NCI-H69 (cell line): ENCODE measurements at regions not wholly inside any gene's neighbourhood (a gene's known extent, or its start where the extent isn't known, plus 50 kb on each side); places are given as distances from the start of the nearest gene placed in this dataset.

ENCODE experiments used
- DNase-seq: peaks from one replicate; lab custom pipeline; 2025; lab: John Stamatoyannopoulos, UW

DNA sequence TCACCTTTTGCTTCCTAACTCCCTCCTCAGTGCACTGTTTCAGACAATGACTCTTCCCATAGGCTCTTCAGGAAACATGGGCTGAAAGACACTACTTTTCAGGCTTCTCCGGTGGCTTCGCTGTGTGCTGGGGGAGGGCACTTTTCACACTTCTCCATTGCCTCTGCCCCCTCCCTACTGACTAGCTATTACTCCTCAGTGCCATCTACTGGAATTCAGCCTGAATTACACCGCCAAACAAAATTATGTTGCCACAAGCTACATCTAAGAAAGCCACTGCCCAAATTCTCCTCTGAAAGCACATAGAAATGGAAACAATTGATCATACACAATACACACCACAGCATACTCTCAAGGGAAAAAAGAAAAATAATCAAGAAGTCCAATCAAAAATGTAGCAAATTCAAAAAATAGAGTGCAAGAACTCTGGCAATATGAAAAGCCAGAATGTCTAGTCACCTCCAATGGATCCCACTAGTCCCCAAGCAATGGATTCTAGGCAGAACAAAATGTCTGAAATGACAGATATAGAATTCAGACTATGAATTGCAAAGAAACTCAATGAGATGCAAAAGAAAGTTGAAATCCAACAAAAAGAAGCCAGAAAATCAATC, 1139.4 kb upstream of the GYPC start:
- DNase-seq, result no peak

DNA sequence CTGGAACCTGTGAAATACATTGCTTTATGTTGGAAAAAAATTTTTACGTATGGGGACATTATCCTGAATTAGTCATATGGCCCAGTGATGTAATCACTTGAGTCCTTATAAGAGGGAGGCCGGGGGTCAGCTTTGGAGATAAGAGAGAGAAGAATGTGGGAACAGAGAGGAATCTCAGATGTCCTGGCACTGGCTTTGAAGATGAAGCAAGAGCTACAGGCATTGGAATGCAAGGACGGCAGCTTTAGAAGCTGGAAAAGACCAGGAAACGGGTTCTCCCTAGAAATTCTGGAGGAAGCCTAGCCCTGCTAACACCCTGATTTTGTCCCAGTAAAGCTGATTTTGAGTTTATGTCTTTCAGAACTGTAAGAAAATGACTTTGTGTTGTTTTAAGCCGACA, 1129.9 kb upstream of the GYPC start:
- DNase-seq, result no peak

DNA sequence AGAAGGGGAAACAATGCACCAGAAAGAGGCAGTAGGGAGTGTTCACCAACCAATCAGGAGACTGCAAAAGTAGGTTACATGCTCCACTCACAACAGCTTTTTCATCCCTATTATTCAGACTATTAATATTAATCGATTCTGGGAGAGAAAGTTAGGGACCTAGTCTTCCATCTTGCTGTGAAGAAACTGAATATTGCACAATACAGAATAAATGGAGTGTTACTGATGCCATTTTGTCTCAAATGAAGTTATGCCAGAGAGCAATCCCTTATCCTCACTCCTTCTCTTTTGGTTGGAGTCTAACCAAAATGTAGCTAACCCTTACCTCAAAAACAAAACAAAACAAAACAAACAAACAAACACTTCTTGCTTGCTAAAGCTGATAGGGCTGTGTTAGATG, 1120.9 kb upstream of the GYPC start:
- no peak for DNase-seq

DNA sequence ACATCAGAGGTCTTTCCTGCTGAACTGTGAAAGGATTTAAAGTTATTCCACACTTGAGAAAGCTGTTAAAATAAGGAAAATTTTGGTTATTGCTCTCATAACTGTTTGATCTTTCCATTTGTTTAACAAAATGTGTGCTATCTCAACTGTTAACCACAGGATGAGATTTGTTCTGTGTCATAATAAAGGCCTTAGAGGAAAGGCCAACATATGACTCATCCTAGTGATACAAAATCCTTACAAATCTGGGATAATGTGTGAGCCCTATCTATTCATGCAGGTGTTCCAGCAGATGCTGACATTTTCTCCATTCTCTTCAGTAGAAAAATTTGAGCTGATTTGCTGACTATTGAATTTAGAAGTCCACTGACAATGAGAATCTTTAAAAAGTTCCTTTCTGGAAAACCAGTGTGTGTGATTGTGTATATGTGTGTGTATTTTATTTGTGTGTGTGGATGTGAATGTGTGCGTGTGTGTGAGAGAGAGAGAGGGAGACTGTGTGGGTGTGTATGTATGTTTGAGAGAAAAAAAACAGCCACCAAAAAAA, 1111.9 kb upstream of the GYPC start:
- no peak for DNase-seq

- no peak for DNase-seq
These were observed 1102.2 kb upstream of the GYPC start for GRCh38 chr2:125553768-125554167.

GRCh38 chr2:125554956-125555355, 1101.0 kb upstream of the GYPC start:
- DNase-seq, result no peak

GRCh38 chr2:125559186-125559585, 1096.8 kb upstream of the GYPC start:
- no peak for DNase-seq

- DNase-seq, result no peak
These were observed 1095.1 kb upstream of the GYPC start for GRCh38 chr2:125560855-125561254.

DNA sequence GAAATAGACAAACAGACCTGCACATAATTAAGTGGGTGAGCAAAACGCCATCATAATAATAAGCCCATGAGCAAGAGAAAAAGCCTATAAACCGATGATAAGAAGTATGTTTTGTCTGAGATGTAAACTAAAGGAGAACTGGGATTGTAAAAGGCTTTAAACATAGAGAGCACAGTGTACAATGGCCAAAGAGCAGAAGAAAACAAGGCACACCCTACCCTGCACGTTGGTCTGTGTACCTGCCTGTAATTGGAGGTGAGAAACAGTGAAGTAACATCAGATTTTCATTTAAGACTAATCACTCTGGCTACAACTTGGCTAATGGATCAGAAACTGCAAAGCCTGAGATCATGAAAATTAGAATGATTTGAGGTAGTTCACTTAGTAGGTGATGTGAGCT, 1094.7 kb upstream of the GYPC start:
- DNase-seq, result no peak

GRCh38 chr2:125562924-125563323, 1093.0 kb upstream of the GYPC start:
- DNase-seq, result no peak

DNA sequence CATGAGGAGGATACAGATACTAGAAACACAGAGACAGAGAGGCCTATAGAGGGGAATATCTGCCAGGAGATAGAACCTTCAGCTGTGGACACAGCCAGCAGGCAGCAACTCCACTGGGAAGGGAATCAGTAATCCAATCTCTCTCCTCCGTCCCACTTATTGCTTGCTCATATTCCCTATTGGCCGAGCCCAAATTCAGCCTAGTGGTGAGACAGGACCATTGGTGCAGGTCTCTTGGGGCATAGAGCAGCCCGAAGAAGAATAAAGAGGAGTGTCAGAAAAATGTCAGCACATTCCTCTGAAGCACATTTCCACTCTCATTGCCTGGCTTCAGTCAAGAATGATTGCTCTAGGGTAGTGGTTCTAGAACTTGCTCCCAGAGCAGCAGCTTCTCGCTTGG, 1091.5 kb upstream of the GYPC start:
- DNase-seq, result no peak

DNA sequence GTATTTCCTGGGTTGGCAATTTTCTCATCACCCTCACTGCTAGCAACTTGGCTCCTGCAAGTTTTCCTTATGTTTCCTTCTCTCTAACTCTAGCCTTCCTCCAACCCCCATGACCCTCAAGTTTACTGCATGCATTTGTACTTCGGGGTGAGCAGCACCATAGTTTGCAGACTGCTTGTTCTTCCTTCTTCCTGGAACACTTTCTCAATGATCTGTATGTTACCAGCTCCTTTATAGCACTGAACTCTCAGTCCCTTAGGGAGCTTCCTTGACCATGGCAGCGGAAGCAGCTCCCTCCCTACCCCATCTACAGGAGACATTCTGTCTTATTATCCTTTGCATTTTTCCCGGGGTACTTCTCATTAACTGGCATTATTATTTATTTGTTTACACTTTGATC, 1089.5 kb upstream of the GYPC start:
- DNase-seq, result no peak

DNA sequence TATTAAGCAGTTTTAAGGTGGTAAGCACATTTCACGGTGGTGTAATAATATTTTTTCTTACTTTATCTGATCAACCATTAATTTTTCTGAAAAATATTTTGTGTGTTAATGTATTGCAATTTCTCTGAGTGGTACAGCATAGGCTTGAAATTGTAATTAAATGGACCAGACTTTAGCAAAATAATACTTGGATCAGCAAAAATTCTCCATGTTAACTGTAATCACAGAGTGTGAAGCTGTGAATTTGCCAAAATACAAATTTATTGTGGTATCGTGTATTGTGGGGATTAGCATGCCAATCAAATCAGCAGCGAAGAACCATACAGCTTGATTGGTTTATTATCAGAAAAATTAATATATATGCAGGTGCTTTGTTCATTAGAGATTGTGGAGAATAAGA, 1088.9 kb upstream of the GYPC start:
- DNase-seq, result no peak

DNA sequence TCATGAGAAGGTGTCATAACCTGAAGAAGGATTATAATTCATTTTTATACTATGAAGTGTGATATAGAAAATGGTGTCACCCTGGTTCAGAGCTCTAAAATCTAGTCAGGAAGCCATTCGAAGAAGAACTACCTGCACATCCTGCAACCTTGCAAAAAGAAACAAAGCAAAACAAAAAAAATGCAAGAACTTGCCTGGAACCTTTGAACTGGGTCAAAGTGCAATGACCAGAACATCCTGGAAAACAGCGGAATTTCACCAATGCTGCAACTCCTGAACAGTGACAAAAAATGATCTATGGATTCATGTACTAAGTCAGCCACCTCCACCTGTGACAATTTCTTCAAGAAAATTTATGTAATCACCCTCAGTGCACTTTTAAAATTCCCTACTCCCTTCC, 1083.3 kb upstream of the GYPC start:
- DNase-seq, result no peak

DNA sequence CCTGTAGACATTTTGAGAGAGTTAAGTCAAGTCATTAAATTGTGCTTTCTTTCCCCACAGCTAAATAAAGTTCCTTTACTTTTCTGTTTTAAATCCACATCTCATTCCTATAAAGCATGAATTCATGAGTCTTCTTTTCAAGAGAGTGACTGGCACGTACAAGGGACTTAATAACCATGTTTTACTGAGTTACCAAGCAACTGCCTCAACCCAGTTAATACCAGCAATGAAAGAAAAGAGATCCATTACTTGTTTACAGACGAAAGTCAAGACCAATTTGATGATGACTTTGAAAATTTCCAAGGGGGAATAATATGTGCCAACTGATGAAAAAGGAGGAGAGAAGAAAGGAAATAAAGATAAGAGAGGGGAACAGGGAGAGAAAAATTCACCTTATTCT, 1082.5 kb upstream of the GYPC start:
- DNase-seq, result no peak

DNA sequence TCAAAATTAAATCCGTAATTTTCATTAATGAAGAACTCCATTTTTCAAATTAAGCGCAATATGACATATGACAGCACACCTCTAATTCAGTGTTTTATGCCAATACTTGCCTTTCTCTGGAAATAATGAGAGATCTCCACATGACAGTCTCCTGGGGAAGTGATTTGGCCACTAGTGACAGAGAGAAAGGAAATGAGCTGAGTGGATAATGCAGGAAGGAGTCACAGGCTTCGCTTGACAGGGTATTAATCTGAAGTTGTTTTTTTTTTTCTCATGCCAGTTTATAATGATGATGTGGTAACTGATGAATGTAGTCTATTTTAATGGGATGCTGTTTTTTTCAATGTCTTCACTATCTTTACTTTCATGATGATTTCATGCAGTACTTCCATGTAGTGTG, 1079.4 kb upstream of the GYPC start:
- DNase-seq, result no peak

- DNase-seq, result no peak
These were observed 1074.4 kb upstream of the GYPC start for GRCh38 chr2:125581557-125581956.

DNA sequence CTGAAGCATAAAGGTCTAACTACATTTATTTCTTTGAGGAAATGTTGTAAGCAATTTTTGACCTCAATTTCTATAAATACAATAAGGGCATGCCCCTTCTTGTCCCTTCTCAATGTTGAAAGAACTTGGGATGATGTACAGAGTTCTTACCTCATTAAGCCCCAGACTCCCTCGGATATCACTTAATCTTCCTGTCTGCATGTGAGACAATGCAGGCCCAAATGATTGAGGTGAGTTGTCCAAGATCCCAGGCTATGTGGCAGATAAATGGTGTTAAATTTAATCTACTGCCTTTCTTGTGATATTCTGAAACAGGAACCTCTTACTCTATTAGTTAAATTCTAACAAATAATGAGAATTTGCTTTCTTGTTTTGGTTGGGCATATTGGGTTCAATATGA, 1073.4 kb upstream of the GYPC start:
- no peak for DNase-seq

- DNase-seq, result no peak
These were observed 1071.2 kb upstream of the GYPC start for GRCh38 chr2:125584732-125585131.

GRCh38 chr2:125588780-125589179, 1067.2 kb upstream of the GYPC start:
- no peak for DNase-seq

- DNase-seq, result no peak
These were observed 1064.0 kb upstream of the GYPC start for GRCh38 chr2:125591954-125592353.

DNA sequence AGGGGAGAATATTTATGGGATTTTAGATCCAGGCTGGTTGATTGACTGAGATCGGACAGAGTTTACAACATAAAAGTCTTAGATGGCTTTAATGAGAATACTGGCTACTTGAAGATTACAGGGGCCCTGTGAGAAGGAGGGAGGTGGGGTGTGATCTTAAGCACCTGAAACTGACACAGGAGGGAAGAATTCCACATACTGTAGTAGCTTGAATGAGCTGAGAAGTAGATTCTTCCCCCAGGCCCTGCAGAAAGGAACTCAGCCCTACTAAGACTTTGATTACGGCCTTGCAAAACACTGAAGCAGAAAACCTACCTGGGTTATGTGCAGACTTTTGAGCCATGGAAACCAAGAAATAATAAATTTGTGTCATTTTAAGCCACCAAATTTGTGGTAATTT, 1062.9 kb upstream of the GYPC start:
- no peak for DNase-seq

DNA sequence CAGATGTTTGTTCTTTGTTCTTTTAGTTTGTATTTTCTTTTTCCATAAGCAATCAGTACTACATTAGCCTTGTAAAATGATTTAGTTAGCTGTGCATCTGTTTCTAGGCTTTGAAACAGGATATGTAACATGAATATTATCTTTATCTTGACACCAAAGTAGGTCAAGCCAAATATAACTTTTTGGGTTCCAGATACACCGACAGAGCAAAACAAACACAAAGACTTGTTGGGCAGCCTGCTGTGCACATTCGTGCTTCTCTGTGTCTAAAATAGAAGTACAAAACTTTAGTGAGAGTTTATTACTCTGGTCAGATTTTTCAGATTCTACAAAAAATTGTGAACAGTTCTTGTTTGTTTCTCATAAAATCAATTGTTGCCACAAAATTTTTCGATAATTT, 1059.3 kb upstream of the GYPC start:
- DNase-seq, result no peak

DNA sequence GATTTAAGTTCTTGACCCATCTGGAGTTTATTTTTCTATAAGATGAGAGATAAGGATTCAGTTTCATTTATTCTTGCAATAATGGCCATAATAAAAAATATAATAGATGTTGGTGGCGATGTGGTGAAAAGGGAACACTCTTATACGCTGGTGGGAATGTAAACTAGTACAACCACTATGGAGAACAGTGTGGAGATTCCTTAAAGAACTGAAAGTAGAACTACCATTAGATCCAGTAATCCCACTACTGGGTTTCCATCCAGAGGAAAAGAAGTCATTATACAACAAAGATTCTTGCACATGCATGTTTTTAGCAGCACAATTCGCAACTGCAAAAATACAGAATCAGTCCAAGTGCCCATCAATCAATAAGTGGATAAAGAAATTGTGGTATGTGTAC, 1040.5 kb upstream of the GYPC start:
- DNase-seq, result no peak

DNA sequence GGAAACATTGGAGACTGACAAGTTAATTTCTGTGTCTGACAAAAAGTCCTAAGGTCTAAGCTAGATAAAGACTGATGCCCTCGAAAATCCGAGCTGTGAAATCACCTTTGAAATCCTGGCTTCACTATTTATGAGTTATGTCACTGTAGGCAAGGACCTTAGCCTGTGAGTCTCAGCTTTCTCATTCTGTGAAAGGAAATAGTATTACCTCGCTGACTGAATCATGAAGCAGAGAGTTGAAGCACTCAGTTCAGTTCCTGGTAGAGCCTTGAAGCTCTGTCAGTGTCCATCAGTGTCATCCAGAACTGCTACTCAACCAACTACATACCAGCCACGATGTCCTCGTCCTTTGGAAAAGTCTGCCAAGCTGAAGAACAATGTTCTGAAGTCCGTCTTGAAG, 1025.6 kb upstream of the GYPC start:
- DNase-seq, result no peak
